IPS-18a (cell line): ENCODE measurements at regions not wholly inside any gene's neighbourhood (a gene's known extent, or its start where the extent isn't known, plus 50 kb on each side); places are given as distances from the start of the nearest gene placed in this dataset.

Experiments used
- H3K27ac ChIP-seq: one replicate; pipeline ENCODE4 v1.5.1; 2013; ENCODE audit warnings: low read length
- H3K27me3 ChIP-seq: one replicate; pipeline ENCODE4 v1.6.1; 2013; ENCODE audit warnings: mild to moderate bottlenecking, low read length; ENCODE audit not compliant: control insufficient read depth, insufficient read depth
- H3K36me3 ChIP-seq: one replicate; pipeline ENCODE4 v1.6.1; 2013; ENCODE audit warnings: low read depth, low read length; ENCODE audit not compliant: control insufficient read depth
- H3K4me1 ChIP-seq: one replicate; pipeline ENCODE4 v1.6.1; 2013; ENCODE audit warnings: low read depth, low read length; ENCODE audit not compliant: control insufficient read depth
- H3K4me3 ChIP-seq: one replicate; pipeline ENCODE4 v1.5.1; 2013; ENCODE audit warnings: low read length
- H3K9ac ChIP-seq: one replicate; pipeline ENCODE4 v1.6.1; 2013; ENCODE audit warnings: mild to moderate bottlenecking, low read length, moderate library complexity
- H3K9me3 ChIP-seq: one replicate; pipeline ENCODE4 v1.6.1; 2013; ENCODE audit warnings: low read depth, low read length; ENCODE audit not compliant: control insufficient read depth

DNA sequence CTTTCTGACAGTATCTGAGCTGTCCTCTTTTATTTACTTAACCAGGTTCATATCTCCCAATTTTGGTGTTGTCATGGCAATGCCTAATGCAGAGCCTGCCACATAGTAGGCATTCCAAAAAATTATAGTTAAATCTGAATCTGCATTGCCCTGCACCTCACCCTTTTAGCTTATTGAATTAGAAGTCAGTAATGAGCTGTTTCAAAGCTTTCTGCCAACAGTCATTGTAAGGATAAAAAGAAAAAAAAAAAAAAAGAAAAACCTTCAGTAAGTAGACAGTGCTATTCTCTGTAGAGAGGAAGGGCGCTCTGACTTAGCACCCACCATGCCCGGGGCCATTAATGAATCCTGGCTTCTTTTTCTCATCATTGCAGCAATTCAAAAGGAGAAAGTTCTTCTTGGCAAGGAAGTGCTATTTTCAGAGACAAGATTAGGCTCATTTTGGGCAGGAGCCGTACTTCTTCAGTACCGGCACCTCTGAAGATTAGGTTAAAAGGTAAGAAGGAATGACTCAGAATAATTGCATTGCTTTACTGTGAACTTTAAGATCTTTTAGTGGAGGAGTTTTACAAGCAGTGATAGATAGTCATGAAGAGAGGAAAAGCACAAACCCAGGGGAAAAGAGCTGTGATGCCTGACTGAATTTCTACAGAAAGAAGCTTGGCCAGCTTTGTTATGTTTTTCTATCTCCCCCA lies 2041.2 kb upstream of the PIK3C3 start:
- H3K27ac ChIP-seq = no peak overlapping the region

DNA sequence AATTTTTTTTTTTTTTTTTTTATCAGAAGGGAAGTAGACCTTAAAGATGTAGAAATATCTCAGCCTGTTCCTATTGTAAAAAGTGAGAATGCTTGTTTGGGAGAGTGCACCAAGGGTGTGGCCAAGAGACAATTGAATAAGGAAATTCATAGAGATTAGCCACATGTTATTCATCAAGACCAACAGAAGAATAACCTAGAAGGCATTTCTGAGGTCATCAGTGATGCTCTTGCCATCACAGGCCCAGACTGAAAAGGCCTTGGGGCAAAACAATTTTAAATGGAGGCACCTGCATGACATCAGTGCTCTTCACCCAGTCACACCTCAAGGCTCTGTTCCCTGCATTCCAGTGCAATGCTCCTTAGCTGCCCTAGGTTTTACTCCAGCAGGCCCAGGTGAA lies 2043.3 kb upstream of the PIK3C3 start:
- no peaks in the 10 kb centered on the region for H3K9me3 ChIP-seq

More for the DNA sequence above, 2041.2 kb upstream of the PIK3C3 start:
- H3K36me3 ChIP-seq = no peaks in the 10 kb centered on the region
- no peaks in the 10 kb centered on the region for H3K27me3 ChIP-seq
- H3K4me3 ChIP-seq = no peak overlapping the region
- no peak overlapping the region for H3K9ac ChIP-seq
- H3K4me1 ChIP-seq = no peaks in the 10 kb centered on the region
- no peaks in the 10 kb centered on the region for H3K9me3 ChIP-seq

DNA sequence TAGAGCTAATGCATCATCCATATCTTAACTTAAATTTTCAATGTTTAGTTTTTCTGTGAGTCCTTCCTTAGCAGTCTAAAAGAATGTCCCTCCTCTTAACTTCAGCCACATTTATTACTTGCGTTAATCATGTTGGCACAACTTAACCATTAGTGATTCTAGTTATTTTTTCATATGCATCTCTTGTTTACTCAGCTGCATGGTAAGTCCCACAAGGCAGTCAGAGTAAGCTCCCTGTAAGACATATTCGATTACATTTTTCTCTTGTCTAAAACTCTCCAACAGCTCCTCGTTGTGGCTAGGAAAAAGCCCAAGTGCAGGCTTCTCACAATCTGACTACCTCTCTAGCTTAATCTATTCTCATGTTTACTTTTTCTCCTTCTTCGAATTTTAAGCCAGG lies 2045.3 kb upstream of the PIK3C3 start:
- no peak overlapping the region for H3K27ac ChIP-seq
- H3K36me3 ChIP-seq = no peaks in the 10 kb centered on the region
- H3K4me1 ChIP-seq = no peaks in the 10 kb centered on the region
- no peak overlapping the region for H3K4me3 ChIP-seq
- H3K9me3 ChIP-seq = no peaks in the 10 kb centered on the region
- H3K27me3 ChIP-seq = no peaks in the 10 kb centered on the region
- H3K9ac ChIP-seq = no peak overlapping the region

More for the DNA sequence above, 2043.3 kb upstream of the PIK3C3 start:
- no peaks in the 10 kb centered on the region for H3K27me3 ChIP-seq
- H3K9ac ChIP-seq = no peak overlapping the region
- H3K36me3 ChIP-seq = no peaks in the 10 kb centered on the region
- no peaks in the 10 kb centered on the region for H3K4me1 ChIP-seq
- H3K27ac ChIP-seq = no peak overlapping the region
- H3K4me3 ChIP-seq = no peak overlapping the region

DNA sequence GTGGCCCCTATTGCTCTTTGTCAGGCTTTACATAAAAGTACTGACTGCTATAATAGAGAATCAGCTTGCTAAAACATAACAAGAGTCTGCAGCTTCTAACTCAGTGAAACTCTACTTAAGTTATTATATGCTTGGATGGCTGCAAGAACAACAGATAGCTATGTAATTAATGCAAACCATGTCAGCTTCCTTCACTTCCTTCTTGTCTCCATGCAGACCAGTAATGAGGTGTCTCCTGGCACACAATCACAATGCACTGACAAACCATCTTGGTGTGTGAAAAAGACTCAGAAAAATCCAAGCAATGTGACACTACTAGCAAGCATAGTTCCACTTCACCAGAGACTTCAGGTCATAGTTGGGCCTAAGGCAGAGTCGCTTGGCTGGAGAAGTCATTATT lies 2068.9 kb upstream of the PIK3C3 start:
- H3K4me1 ChIP-seq = no peaks in the 10 kb centered on the region
- no peaks in the 10 kb centered on the region for H3K36me3 ChIP-seq
- no peaks in the 10 kb centered on the region for H3K9me3 ChIP-seq
- H3K4me3 ChIP-seq = no peak overlapping the region
- no peaks in the 10 kb centered on the region for H3K27me3 ChIP-seq
- no peak overlapping the region for H3K9ac ChIP-seq
- no peak overlapping the region for H3K27ac ChIP-seq

DNA sequence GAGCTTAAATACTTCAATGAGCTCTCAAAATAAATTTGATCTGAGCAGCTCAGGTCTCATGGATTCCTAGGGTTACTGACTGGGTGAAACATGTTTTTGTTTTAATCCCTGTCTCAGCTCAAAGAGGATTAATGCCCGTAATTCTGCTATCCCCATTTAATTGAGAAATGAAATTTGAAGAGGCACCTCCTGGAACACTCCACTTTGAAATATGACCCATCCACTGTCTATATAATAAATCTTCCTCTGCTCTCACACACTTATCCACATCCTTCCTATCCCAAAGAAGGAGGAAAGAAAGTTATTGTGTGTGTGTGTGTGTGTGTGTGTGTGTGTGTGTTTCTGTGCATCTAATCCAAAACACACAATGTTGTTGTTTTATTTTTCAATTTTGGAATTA lies 2082.4 kb upstream of the PIK3C3 start:
- H3K4me1 ChIP-seq = no peaks in the 10 kb centered on the region
- H3K27me3 ChIP-seq = no peaks in the 10 kb centered on the region
- no peak overlapping the region for H3K4me3 ChIP-seq
- H3K27ac ChIP-seq = no peak overlapping the region
- H3K36me3 ChIP-seq = no peaks in the 10 kb centered on the region
- H3K9ac ChIP-seq = no peak overlapping the region
- no peaks in the 10 kb centered on the region for H3K9me3 ChIP-seq

DNA sequence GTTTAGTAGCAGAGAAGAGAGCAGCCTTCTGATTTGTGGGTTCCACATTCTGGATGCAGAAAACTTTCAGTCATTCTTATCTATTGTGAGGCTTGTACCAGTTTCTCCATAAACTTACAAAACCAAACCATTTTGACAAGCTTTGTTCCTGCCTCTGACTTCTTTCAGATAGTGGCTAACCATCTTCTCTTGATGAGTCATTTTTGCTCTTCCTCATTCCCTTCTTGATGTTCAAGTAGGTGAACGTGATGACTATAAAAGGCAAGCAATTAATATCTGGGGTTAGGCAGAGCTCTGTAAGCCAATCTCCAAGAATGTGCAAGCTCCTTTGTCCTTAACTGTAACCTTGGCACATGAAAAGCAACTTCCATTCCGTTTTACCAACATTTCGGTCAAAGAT lies 2083.1 kb upstream of the PIK3C3 start:
- Histone ChIP-seq H3K9ac (no peak overlapping the region), H3K36me3 (no peaks in the 10 kb centered on the region), H3K9me3 (no peaks in the 10 kb centered on the region), H3K27me3 (no peaks in the 10 kb centered on the region), H3K4me1 (no peaks in the 10 kb centered on the region), H3K27ac (no peak overlapping the region), H3K4me3 (no peak overlapping the region)

DNA sequence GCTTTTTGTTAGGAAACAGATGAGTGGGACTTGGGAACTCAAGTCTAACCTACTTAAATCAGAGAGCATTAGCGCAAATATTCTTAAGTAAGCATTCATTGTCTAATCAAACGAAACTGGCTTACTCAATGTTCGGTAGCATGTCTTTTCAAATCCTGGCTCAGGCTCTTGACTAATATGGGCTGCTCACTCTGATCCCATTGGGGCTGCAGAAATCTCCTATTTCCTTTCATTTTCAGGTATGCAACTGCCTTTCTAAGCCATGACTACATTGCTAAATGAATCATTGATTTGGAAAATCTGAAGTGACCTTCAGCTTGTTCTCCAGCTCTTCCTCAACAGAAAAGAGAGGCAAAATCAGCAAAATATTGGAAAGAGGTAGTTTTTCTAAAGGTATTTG lies 2084.4 kb upstream of the PIK3C3 start:
- Histone ChIP-seq H3K4me3 (no peak overlapping the region), H3K27me3 (no peaks in the 10 kb centered on the region), H3K4me1 (no peaks in the 10 kb centered on the region), H3K9ac (no peak overlapping the region), H3K36me3 (no peaks in the 10 kb centered on the region), H3K9me3 (no peaks in the 10 kb centered on the region), H3K27ac (no peak overlapping the region)

DNA sequence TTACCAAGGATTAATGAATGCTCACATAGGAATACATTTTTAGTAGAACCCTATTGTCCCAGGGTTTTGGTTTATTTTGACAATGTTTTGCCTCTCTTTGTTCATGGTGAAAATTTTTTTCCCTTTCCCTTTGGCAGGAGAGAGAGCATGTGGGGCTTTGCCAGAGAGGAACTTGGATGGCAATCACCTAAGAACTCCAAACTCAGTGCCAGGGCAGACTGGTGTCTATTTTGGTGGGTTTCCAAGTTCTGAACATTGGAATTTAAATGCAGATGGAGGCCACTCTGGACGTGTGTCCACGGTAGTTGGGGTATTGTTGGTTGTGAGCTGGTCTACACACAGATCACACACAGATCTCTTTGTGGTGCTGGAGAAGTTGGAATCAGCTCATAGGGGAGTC lies 2091.1 kb upstream of the PIK3C3 start:
- Histone ChIP-seq H3K4me1 (no peaks in the 10 kb centered on the region), H3K27me3 (no peaks in the 10 kb centered on the region), H3K9ac (no peak overlapping the region), H3K4me3 (no peak overlapping the region), H3K36me3 (no peaks in the 10 kb centered on the region), H3K27ac (no peak overlapping the region), H3K9me3 (no peaks in the 10 kb centered on the region)

DNA sequence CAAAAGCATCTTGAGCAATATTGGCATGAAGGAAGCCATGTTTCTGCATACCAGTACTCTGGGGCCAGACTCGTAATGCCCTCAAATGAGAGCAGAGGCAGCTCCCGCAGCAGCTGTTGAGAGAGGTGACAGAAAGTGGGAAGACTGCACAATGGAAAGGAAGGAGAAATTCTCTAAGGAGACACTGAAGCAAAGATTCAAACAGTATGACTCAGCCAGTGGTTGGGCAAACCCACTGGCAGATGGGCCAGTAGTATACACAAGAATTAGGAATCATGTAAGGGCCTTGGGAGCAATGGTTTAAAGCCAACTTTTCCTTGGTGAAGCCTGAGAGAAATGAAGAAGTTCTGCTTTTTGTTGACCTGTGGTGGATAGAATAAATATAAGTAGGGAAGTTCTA lies 2092.7 kb upstream of the PIK3C3 start:
- no peak overlapping the region for H3K9ac ChIP-seq
- H3K4me1 ChIP-seq = peaks cover 5% of the 10 kb centered on the region
- no peak overlapping the region for H3K4me3 ChIP-seq
- no peaks in the 10 kb centered on the region for H3K9me3 ChIP-seq
- no peaks in the 10 kb centered on the region for H3K36me3 ChIP-seq
- H3K27me3 ChIP-seq = no peaks in the 10 kb centered on the region
- no peak overlapping the region for H3K27ac ChIP-seq

DNA sequence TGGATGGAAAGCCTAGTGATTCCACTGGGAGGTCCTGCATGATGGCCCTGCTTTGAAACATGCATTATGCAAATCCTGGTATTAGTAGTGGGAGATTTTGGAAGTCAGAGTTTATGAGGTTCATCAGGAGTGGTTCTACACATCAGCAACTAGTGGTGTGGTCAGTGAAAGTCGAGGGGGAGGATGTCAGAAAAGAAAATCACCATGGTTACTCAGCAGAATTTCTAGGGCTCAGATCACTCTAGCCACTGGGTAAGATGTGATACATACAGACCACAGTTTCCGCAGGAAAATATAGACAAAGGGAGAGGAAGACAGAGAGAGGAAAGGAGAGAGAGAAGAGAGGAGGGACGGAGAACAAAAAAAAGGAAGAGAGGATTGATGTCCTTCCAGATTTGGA lies 2100.7 kb upstream of the PIK3C3 start:
- no peaks in the 10 kb centered on the region for H3K27me3 ChIP-seq
- H3K27ac ChIP-seq = no peak overlapping the region
- no peak overlapping the region for H3K4me3 ChIP-seq
- H3K36me3 ChIP-seq = no peaks in the 10 kb centered on the region
- H3K9me3 ChIP-seq = no peaks in the 10 kb centered on the region
- no peak overlapping the region for H3K9ac ChIP-seq
- H3K4me1 ChIP-seq = peaks cover 6% of the 10 kb centered on the region

DNA sequence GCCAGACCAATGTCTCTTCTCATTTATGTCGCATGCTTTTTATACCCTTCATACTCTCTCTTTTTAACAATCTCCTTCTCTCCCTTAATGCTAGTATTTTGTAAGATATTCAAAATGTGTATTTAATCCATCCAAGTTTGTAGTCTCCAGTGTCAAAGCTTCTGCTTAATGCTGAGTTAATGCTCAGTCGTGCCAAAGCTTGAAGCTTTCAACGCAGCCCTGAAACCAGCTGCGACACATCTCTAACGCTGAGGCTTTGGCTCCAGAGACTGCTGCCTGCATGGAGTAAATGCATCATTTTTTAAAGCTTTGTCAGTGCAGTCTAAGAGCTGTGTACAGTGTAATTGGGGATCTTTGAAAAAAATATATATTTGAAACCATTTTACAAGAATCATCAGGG lies 2108.8 kb upstream of the PIK3C3 start:
- no peak overlapping the region for H3K4me3 ChIP-seq
- H3K9me3 ChIP-seq = no peaks in the 10 kb centered on the region
- peaks cover 13% of the 10 kb centered on the region for H3K4me1 ChIP-seq
- H3K36me3 ChIP-seq = no peaks in the 10 kb centered on the region
- no peak overlapping the region for H3K9ac ChIP-seq
- no peak overlapping the region for H3K27ac ChIP-seq
- H3K27me3 ChIP-seq = peaks cover 1% of the 10 kb centered on the region

DNA sequence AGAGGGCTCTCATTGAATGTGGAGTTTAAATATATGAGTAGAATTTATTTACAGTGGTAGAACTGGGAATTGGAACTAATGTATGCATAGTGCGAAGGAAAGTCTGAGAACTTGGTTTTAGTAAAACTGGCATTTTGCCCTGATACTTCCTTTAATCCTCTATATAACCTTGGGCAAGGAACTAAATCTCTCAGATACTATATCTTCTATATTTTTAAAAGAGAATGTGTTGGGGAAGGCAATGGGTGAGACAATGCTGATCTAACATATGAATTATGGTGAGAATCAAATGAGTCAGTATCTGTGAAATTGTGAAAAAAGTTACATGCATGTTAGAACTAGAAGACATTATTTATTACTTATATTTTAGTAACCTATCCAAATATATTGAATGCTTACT lies 2109.4 kb upstream of the PIK3C3 start:
- Histone ChIP-seq H3K27me3 (peaks cover 8% of the 10 kb centered on the region), H3K9ac (no peak overlapping the region), H3K9me3 (no peaks in the 10 kb centered on the region), H3K27ac (no peak overlapping the region), H3K4me3 (no peak overlapping the region), H3K36me3 (no peaks in the 10 kb centered on the region), H3K4me1 (peaks cover 17% of the 10 kb centered on the region)
